HepG2 (cell line): ENCODE measurements at regions not wholly inside any gene's neighbourhood (a gene's known extent, or its start where the extent isn't known, plus 50 kb on each side); places are given as distances from the start of the nearest gene placed in this dataset.

Experiments used
- ATAC-seq: fragments of 200-7000 bp; cut with Tn5 transposase; 3 replicates; pipeline ENCODE4 v1.9.1; 2020; ENCODE audit warnings: mild to moderate bottlenecking, moderate library complexity
- BruUV-seq: library from RNA; stranded (reverse); fragments of 400-500 nt; replicated peaks from 2 replicates; lab custom pipeline; 2021; lab: Mats Ljungman, UMichigan
- CTCF ChIA-PET: fragments of 300-600 bp; formaldehyde crosslinking; extraction: SDS; loops from one replicate; lab custom pipeline; 2021; ENCODE audit warnings: low total read pairs, inconsistent platforms, low intra/inter-chr PET ratio; lab: Yijun Ruan, JAX
- POLR2A ChIA-PET: fragments of 350-600 bp; sonication (Branson Sonifier 250); formaldehyde crosslinking; loops from one replicate; lab custom pipeline; 2020; ENCODE audit warnings: antibody characterized with exemption, inconsistent platforms; lab: Yijun Ruan, JAX
- DNase-seq: peaks from one replicate; pipeline ENCODE4 v3.0.0-alpha.2; 2015; ENCODE audit warnings: low spot score
- FAIRE-seq: peaks from 3 replicates; lab custom pipeline; 2011; peaks lifted over from hg19 to GRCh38; lab: Jason Lieb, UNC
- H2AFZ ChIP-seq: one replicate; pipeline ENCODE4 v1.6.1; 2011; ENCODE audit warnings: low read length, inconsistent platforms
- H3K27ac ChIP-seq: fragments of 300-600 bp; 3 replicates; pipeline ENCODE4 v1.8.0; 2011; ENCODE audit warnings: mixed run types, mild to moderate bottlenecking, mixed read lengths, low read length, inconsistent platforms; ENCODE audit not compliant: insufficient read depth; ENCODE audit errors: extremely low read length
- H3K27me3 ChIP-seq, 2 experiments: fragments of 200-600 bp in 1 of 2; 2 replicates in 1 of 2; 3 replicates in 1 of 2; pipeline versions ENCODE4 v1.6.0 to v1.8.0; 2011; ENCODE audit warnings: low read length in 2 of 2, mild to moderate bottlenecking in 2 of 2, moderate library complexity in 2 of 2, inconsistent platforms in 1 of 2; ENCODE audit not compliant: insufficient read depth in 2 of 2, control insufficient read depth in 1 of 2
- H3K36me3 ChIP-seq, 2 experiments: fragments of 200-600 bp in 1 of 2; replicated peaks in 1 of 2; 2 replicates in 1 of 2; 3 replicates in 1 of 2; pipeline versions ENCODE4 v1.5.1 to v1.8.0; 2011; ENCODE audit warnings: low read length in 2 of 2, inconsistent platforms in 1 of 2; ENCODE audit not compliant: insufficient read depth in 2 of 2, control insufficient read depth in 1 of 2
- H3K4me1 ChIP-seq: 2 replicates; pipeline ENCODE4 v1.5.1; 2012; ENCODE audit warnings: low read length, inconsistent platforms; ENCODE audit not compliant: insufficient read depth
- H3K4me2 ChIP-seq: 2 replicates; pipeline ENCODE4 v1.6.0; 2011; ENCODE audit warnings: low read depth, low read length, inconsistent platforms
- H3K4me3 ChIP-seq, 3 experiments: fragments of 200-600 bp in 1 of 3; sonication (generic), shearing (Covaris generic) in 1 of 3; replicated peaks in 1 of 3; 2 replicates each; pipeline ENCODE4 v1.5.1; 2011 to 2016; ENCODE audit warnings: low read length in 3 of 3, inconsistent platforms in 2 of 3, low read depth in 2 of 3, mild to moderate bottlenecking in 2 of 3, control low read depth in 1 of 3, mixed read lengths in 1 of 3; ENCODE audit not compliant: insufficient read depth in 1 of 3
- H3K79me2 ChIP-seq: one replicate; pipeline ENCODE4 v1.6.1; 2011; ENCODE audit warnings: low read length, inconsistent platforms; ENCODE audit not compliant: insufficient read depth
- H3K9ac ChIP-seq: 2 replicates; pipeline ENCODE4 v1.6.0; 2011; ENCODE audit warnings: mild to moderate bottlenecking, low read depth, low read length, inconsistent platforms; ENCODE audit not compliant: insufficient read depth
- H3K9me3 ChIP-seq: 2 replicates; pipeline ENCODE4 v1.5.1; 2012; ENCODE audit warnings: mild to moderate bottlenecking, low read length
- H4K20me1 ChIP-seq: 2 replicates; pipeline ENCODE4 v1.6.0; 2011; ENCODE audit warnings: inconsistent platforms, mild to moderate bottlenecking, low read length, moderate library complexity; ENCODE audit not compliant: insufficient read depth
- FOXK2 ChIP-seq: fragments of 450-650 bp; IDR thresholded peaks from 2 replicates; pipeline ENCODE4 v1.6.1; 2016
- HNF1A ChIP-seq, 2 experiments: sonication (generic) in 1 of 2; formaldehyde crosslinking in 1 of 2; IDR thresholded peaks; 2 replicates each; pipeline versions ENCODE4 v1.4.0 to v1.6.1; 2016 to 2020; ENCODE audit warnings: borderline replicate concordance in 1 of 2, low read depth in 1 of 2, mild to moderate bottlenecking in 1 of 2, missing genetic modification reagents in 1 of 2
- LCORL ChIP-seq, 2 experiments: fragments of 450-650 bp in 1 of 2; sonication (generic) in 1 of 2; formaldehyde crosslinking in 1 of 2; IDR thresholded peaks; 2 replicates each; pipeline versions ENCODE4 v1.5.0 to v1.6.1; 2017 to 2020; ENCODE audit warnings: antibody characterized with exemption in 1 of 2, missing genetic modification reagents in 1 of 2
- MED1 ChIP-seq: sonication (generic); formaldehyde crosslinking; IDR thresholded peaks from 2 replicates; pipeline ENCODE4 v1.4.0; 2020; ENCODE audit warnings: missing genetic modification reagents
- MEF2D ChIP-seq: sonication (generic); formaldehyde crosslinking; IDR thresholded peaks from 2 replicates; pipeline ENCODE4 v1.5.1; 2020; ENCODE audit warnings: mild to moderate bottlenecking, missing genetic modification reagents
- ZFY ChIP-seq: sonication (generic); formaldehyde crosslinking; IDR thresholded peaks from 2 replicates; pipeline ENCODE4 v1.4.0; 2020; ENCODE audit warnings: missing genetic modification reagents
- ZNF567 ChIP-seq: sonication (generic); formaldehyde crosslinking; IDR thresholded peaks from 2 replicates; pipeline ENCODE4 v1.8.1; 2023; ENCODE audit warnings: mild to moderate bottlenecking, missing genetic modification reagents, borderline replicate concordance
- WGBS: methylation state at CpG from one replicate; pipeline ENCODE4 v1.1.6; 2017; ENCODE audit warnings: low lambda C conversion rate; 5-methylcytosine and 5-hydroxymethylcytosine counted together
- in situ Hi-C: cut with HindIII; loops from 2 replicates; pipeline ENCODE4 v1.10.0; 2017; ENCODE audit warnings: low pct_unique_long_range_greater_than_20kb; ENCODE audit not compliant: extremely low pct_ligation_motif_present
- intact Hi-C: fragments of 100-400 bp; cut with micrococcal nuclease; formaldehyde crosslinking; loops from one replicate; pipeline ENCODE4 v1.10.0; 2022; ENCODE audit not compliant: unreplicated experiment

- Histone ChIP-seq H3K4me3 (no peak overlapping the region), H3K4me2 (no peak overlapping the region)
- intact Hi-C loops, result no loop called here
- 73% methylated on average over 34 of the region's 59 CpGs for WGBS
- FAIRE-seq (no peak), ATAC-seq (no peak)
- TF ChIP-seq ZFY (CRISPR knock-in tag) (no peak), MEF2D (CRISPR knock-in tag) (no peak), FOXK2 (no peak), LCORL (IDR thresholded peaks at IDR 0.05) (no peak), LCORL (CRISPR knock-in tag; IDR thresholded peaks at IDR 0.05) (no peak), HNF1A (IDR thresholded peaks at IDR 0.05; ENCODE audit: low read depth) (no peak), HNF1A (CRISPR knock-in tag; IDR thresholded peaks at IDR 0.05; ENCODE audit: borderline replicate concordance) (no peak), ZNF567 (no peak), MED1 (CRISPR knock-in tag) (no peak)
- TF ChIP-seq, all 625 proteins: peak for 0
- Histone ChIP-seq H3K27ac (no peak overlapping the region), H3K36me3 (no peaks in the 10 kb centered on the region), H3K4me1 (no peaks in the 10 kb centered on the region), H4K20me1 (no peaks in the 10 kb centered on the region), H3K79me2 (no peaks in the 10 kb centered on the region), H2AFZ (no peak overlapping the region), H3K27me3 (peaks cover 1 to 7% of the 10 kb centered on the region in 2 experiments; a peak in 2 of 5 replicates), H3K9ac (no peak overlapping the region), H3K9me3 (peaks cover under 1% of the 10 kb centered on the region; the same call in 1 of the 2 replicates)
- ChIA-PET POLR2A (no interaction called here), CTCF (no interaction called here)
- no TSS peak for BruUV-seq
- in situ Hi-C loops, result no loop called here
- DNase-seq, result no peak
Observed at GRCh38 chr13:111956261-111957151, 110.4 kb upstream of the SOX1 start.
